GM12864 (cell line): ENCODE measurements at regions not wholly inside any gene's neighbourhood (a gene's known extent, or its start where the extent isn't known, plus 50 kb on each side); places are given as distances from the start of the nearest gene placed in this dataset.

Source experiments
- DNase-seq: peaks from one replicate; pipeline ENCODE4 v3.0.0-alpha.2; 2011; ENCODE audit warnings: low read depth
- H3K4me3 ChIP-seq: 2 replicates; pipeline ENCODE4 v1.5.1; 2011; ENCODE audit warnings: mild to moderate bottlenecking, low read depth, low read length, control low read depth
- CTCF ChIP-seq: IDR thresholded peaks from 2 replicates; pipeline ENCODE4 v1.5.1; 2011; ENCODE audit warnings: low read depth, mild to moderate bottlenecking, moderate library complexity, low read length, control low read depth, inconsistent platforms; ENCODE audit errors: missing control alignments

- TF ChIP-seq CTCF, result no peak
- no peak for DNase-seq
- H3K4me3 ChIP-seq, result no peak overlapping the region
Measured at GRCh38 chr11:42571878-42572610, 739.8 kb upstream of the API5 start.

GRCh38 chr11:42576318-42576717, 735.5 kb upstream of the API5 start:
- no peak for DNase-seq
- TF ChIP-seq CTCF, result no peak
- no peak overlapping the region for H3K4me3 ChIP-seq

GRCh38 chr11:42589286-42589685, 722.5 kb upstream of the API5 start:
- TF ChIP-seq CTCF, result no peak
- no peak for DNase-seq

GRCh38 chr11:42591841-42592240, 720.0 kb upstream of the API5 start:
- no peak for DNase-seq
- no peak for TF ChIP-seq CTCF
- no peak overlapping the region for H3K4me3 ChIP-seq

More at GRCh38 chr11:42589286-42589685, 722.5 kb upstream of the API5 start:
- no peak overlapping the region for H3K4me3 ChIP-seq

GRCh38 chr11:42593441-42593840, 718.4 kb upstream of the API5 start:
- no peak overlapping the region for H3K4me3 ChIP-seq
- TF ChIP-seq CTCF, result no peak
- DNase-seq, result no peak

- TF ChIP-seq CTCF, result no peak
- no peak overlapping the region for H3K4me3 ChIP-seq
- DNase-seq, result no peak
Measured at GRCh38 chr11:42595876-42596275, 715.9 kb upstream of the API5 start.

GRCh38 chr11:42596576-42597145, 715.1 kb upstream of the API5 start:
- TF ChIP-seq CTCF, result no peak
- H3K4me3 ChIP-seq, result no peak overlapping the region
- DNase-seq, result no peak
